Tongue (tissue), 2 donors: ENCODE measurements at regions not wholly inside any gene's neighbourhood (a gene's known extent, or its start where the extent isn't known, plus 50 kb on each side); places are given as distances from the start of the nearest gene placed in this dataset. TPM values are rescaled to one million over a fixed set of nuclear protein-coding genes. Genes with fewer than 3 reads are reported as not detected.

Experiments used
- DNase-seq: peaks from one replicate; pipeline ENCODE4 v3.0.0-alpha.2; 2015
- small RNA-seq: library from RNA; depleted of rRNA; stranded (forward); fragments of <200 nt; gene quantifications from one replicate; pipeline ENCODE3, GENCODE V24; 2014; ENCODE audit warnings: low replicate concordance

DNA sequence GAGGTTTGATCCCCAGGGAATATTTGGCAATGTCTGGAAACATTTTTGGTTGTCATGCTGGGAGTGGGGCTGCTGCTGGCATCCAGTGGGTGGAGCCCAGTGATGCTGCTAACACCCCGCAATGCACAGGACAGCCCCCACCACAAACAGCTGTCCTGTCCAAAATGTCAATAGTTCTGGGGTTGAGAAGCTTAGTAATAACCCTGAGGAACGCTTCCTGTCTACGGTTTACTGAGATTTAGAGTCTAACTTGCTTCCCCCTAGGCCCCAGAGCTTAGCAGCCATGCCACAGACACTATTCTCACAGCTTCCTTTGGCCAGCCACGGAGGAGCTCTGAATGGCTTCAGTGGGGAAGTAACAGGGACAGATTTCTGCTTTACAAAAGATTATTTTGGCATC is 66.5 kb downstream of the MSX2 start:
- no peak for DNase-seq

- DNase-seq = no peak
Observed at GRCh38 chr5:174789596-174789995, 65.2 kb downstream of the MSX2 start.

DNA sequence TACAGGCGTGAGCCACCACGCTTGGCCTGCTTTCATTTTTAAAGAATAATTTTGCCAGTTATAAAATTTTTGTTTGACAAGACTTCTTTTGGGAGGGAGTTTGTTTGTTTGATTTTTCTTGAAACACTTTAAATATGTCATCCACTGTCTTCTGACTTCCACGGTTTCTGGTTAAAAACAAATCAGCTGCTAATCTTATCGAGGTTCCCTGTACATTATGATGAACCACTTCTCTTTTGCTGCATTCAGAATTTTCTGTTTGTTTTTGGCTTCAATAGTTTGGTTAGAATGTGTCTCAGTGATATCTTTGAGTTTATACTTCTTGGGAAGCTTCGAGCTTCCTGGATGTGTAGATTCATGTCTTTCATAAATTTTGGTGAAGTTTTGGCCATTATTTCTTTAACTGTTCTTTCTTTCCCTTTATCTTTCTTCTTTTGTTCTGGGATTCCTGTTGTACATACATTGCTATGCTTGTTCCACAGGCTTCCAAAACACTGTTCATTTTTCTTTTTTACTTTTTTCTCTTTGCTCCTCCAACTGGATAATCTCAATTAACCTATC is 60.8 kb downstream of the MSX2 start:
- DNase-seq = no peak

Small RNA genes lying in the stretch of these regions (small RNA-seq; reads per million reads assigned to genes)
- gene AC008413.1 = not detected
